HepG2 (cell line): ENCODE measurements at regions not wholly inside any gene's neighbourhood (a gene's known extent, or its start where the extent isn't known, plus 50 kb on each side); places are given as distances from the start of the nearest gene placed in this dataset.

Experiments
- ATAC-seq: fragments of 200-7000 bp; cut with Tn5 transposase; 3 replicates; pipeline ENCODE4 v1.9.1; 2020; ENCODE audit warnings: mild to moderate bottlenecking, moderate library complexity
- BruUV-seq: library from RNA; stranded (reverse); fragments of 400-500 nt; replicated peaks from 2 replicates; lab custom pipeline; 2021; lab: Mats Ljungman, UMichigan
- CTCF ChIA-PET: fragments of 300-600 bp; formaldehyde crosslinking; extraction: SDS; loops from one replicate; lab custom pipeline; 2021; ENCODE audit warnings: low total read pairs, inconsistent platforms, low intra/inter-chr PET ratio; lab: Yijun Ruan, JAX
- POLR2A ChIA-PET: fragments of 350-600 bp; sonication (Branson Sonifier 250); formaldehyde crosslinking; loops from one replicate; lab custom pipeline; 2020; ENCODE audit warnings: antibody characterized with exemption, inconsistent platforms; lab: Yijun Ruan, JAX
- DNase-seq: peaks from one replicate; pipeline ENCODE4 v3.0.0-alpha.2; 2015; ENCODE audit warnings: low spot score
- FAIRE-seq: peaks from 3 replicates; lab custom pipeline; 2011; peaks lifted over from hg19 to GRCh38; lab: Jason Lieb, UNC
- H2AFZ ChIP-seq: one replicate; pipeline ENCODE4 v1.6.1; 2011; ENCODE audit warnings: low read length, inconsistent platforms
- H3K27ac ChIP-seq: fragments of 300-600 bp; 3 replicates; pipeline ENCODE4 v1.8.0; 2011; ENCODE audit warnings: mixed run types, mild to moderate bottlenecking, mixed read lengths, low read length, inconsistent platforms; ENCODE audit not compliant: insufficient read depth; ENCODE audit errors: extremely low read length
- H3K27me3 ChIP-seq, 2 experiments: fragments of 200-600 bp in 1 of 2; 2 replicates in 1 of 2; 3 replicates in 1 of 2; pipeline versions ENCODE4 v1.6.0 to v1.8.0; 2011; ENCODE audit warnings: low read length in 2 of 2, mild to moderate bottlenecking in 2 of 2, moderate library complexity in 2 of 2, inconsistent platforms in 1 of 2; ENCODE audit not compliant: insufficient read depth in 2 of 2, control insufficient read depth in 1 of 2
- H3K36me3 ChIP-seq, 2 experiments: fragments of 200-600 bp in 1 of 2; replicated peaks in 1 of 2; 2 replicates in 1 of 2; 3 replicates in 1 of 2; pipeline versions ENCODE4 v1.5.1 to v1.8.0; 2011; ENCODE audit warnings: low read length in 2 of 2, inconsistent platforms in 1 of 2; ENCODE audit not compliant: insufficient read depth in 2 of 2, control insufficient read depth in 1 of 2
- H3K4me1 ChIP-seq: 2 replicates; pipeline ENCODE4 v1.5.1; 2012; ENCODE audit warnings: low read length, inconsistent platforms; ENCODE audit not compliant: insufficient read depth
- H3K4me2 ChIP-seq: 2 replicates; pipeline ENCODE4 v1.6.0; 2011; ENCODE audit warnings: low read depth, low read length, inconsistent platforms
- H3K4me3 ChIP-seq, 3 experiments: fragments of 200-600 bp in 1 of 3; sonication (generic), shearing (Covaris generic) in 1 of 3; replicated peaks in 1 of 3; 2 replicates each; pipeline ENCODE4 v1.5.1; 2011 to 2016; ENCODE audit warnings: low read length in 3 of 3, inconsistent platforms in 2 of 3, low read depth in 2 of 3, mild to moderate bottlenecking in 2 of 3, control low read depth in 1 of 3, mixed read lengths in 1 of 3; ENCODE audit not compliant: insufficient read depth in 1 of 3
- H3K79me2 ChIP-seq: one replicate; pipeline ENCODE4 v1.6.1; 2011; ENCODE audit warnings: low read length, inconsistent platforms; ENCODE audit not compliant: insufficient read depth
- H3K9ac ChIP-seq: 2 replicates; pipeline ENCODE4 v1.6.0; 2011; ENCODE audit warnings: mild to moderate bottlenecking, low read depth, low read length, inconsistent platforms; ENCODE audit not compliant: insufficient read depth
- H3K9me3 ChIP-seq: 2 replicates; pipeline ENCODE4 v1.5.1; 2012; ENCODE audit warnings: mild to moderate bottlenecking, low read length
- H4K20me1 ChIP-seq: 2 replicates; pipeline ENCODE4 v1.6.0; 2011; ENCODE audit warnings: inconsistent platforms, mild to moderate bottlenecking, low read length, moderate library complexity; ENCODE audit not compliant: insufficient read depth
- ATF7 ChIP-seq, 2 experiments: fragments of 450-650 bp in 1 of 2; sonication (generic) in 1 of 2; formaldehyde crosslinking in 1 of 2; IDR thresholded peaks; 2 replicates each; pipeline versions ENCODE4 v1.4.0 to v1.6.1; 2016 to 2020; ENCODE audit warnings: antibody characterized with exemption in 1 of 2, mild to moderate bottlenecking in 1 of 2, missing genetic modification reagents in 1 of 2
- FOXP1 ChIP-seq, 2 experiments: fragments of 450-650 bp in 1 of 2; IDR thresholded peaks; 2 replicates each; pipeline ENCODE4 v1.6.1; 2017 to 2018; ENCODE audit warnings: antibody characterized with exemption in 1 of 2
- NFE2L1 ChIP-seq: sonication (generic); formaldehyde crosslinking; IDR thresholded peaks from 2 replicates; pipeline ENCODE4 v1.4.0; 2020; ENCODE audit warnings: missing genetic modification reagents, mild to moderate bottlenecking, borderline replicate concordance
- PLSCR1 ChIP-seq: sonication (generic); formaldehyde crosslinking; IDR thresholded peaks from 2 replicates; pipeline ENCODE4 v1.5.0; 2020; ENCODE audit warnings: missing genetic modification reagents, mild to moderate bottlenecking, borderline replicate concordance
- SAFB2 ChIP-seq: sonication (generic); formaldehyde crosslinking; IDR thresholded peaks from 2 replicates; pipeline ENCODE4 v1.5.1; 2020; ENCODE audit warnings: missing genetic modification reagents, low read depth, mild to moderate bottlenecking, borderline replicate concordance
- ZBTB1 ChIP-seq: sonication (generic); formaldehyde crosslinking; IDR thresholded peaks from 2 replicates; pipeline ENCODE4 v1.4.0; 2020; ENCODE audit warnings: missing genetic modification reagents, borderline replicate concordance
- ZNF460 ChIP-seq: sonication (generic); formaldehyde crosslinking; IDR thresholded peaks from 2 replicates; pipeline ENCODE4 v1.5.1; 2020; ENCODE audit warnings: missing genetic modification reagents, mild to moderate bottlenecking, borderline replicate concordance
- WGBS: methylation state at CpG from one replicate; pipeline ENCODE4 v1.1.6; 2017; ENCODE audit warnings: low lambda C conversion rate; 5-methylcytosine and 5-hydroxymethylcytosine counted together
- in situ Hi-C: cut with HindIII; loops from 2 replicates; pipeline ENCODE4 v1.10.0; 2017; ENCODE audit warnings: low pct_unique_long_range_greater_than_20kb; ENCODE audit not compliant: extremely low pct_ligation_motif_present
- intact Hi-C: fragments of 100-400 bp; cut with micrococcal nuclease; formaldehyde crosslinking; loops from one replicate; pipeline ENCODE4 v1.10.0; 2022; ENCODE audit not compliant: unreplicated experiment

- TF ChIP-seq ZBTB1 (no peak), FOXP1 (IDR thresholded peaks at IDR 0.05) (no peak), FOXP1 (CRISPR knock-in tag; IDR thresholded peaks at IDR 0.05) (no peak), SAFB2 (CRISPR knock-in tag) (no peak), ZNF460 (CRISPR knock-in tag) (no peak)
Measured at GRCh38 chr6:55058682-55059081, 115.6 kb upstream of the HCRTR2 start (continued).

GRCh38 chr6:55064711-55065420 is 109.4 kb upstream of the HCRTR2 start:
- POLR2A ChIA-PET: no interaction called here
- no peak overlapping the region for H3K9ac ChIP-seq
- no peak overlapping the region for H3K4me3 ChIP-seq
- CTCF ChIA-PET: no interaction called here
- intact Hi-C loops (no loop called here), in situ Hi-C loops (loop anchor here (5.0 to 10.0 kb wide), 3 partner anchors 188 to 1080 kb away; no protein-coding TSS in a partner anchor)
- WGBS: 2% methylated on average over 3 of the region's 3 CpGs
- ATAC-seq (no peak), FAIRE-seq (no peak)
- 0 out of 2 replicates have a peak, but pooled peaks cover 4% of the 10 kb centered on the region for H3K9me3 ChIP-seq
- H2AFZ ChIP-seq: no peak overlapping the region
- no peaks in the 10 kb centered on the region for H3K36me3 ChIP-seq
- H3K4me2 ChIP-seq: no peak overlapping the region
- BruUV-seq: no TSS peak
- H3K4me1 ChIP-seq: no peaks in the 10 kb centered on the region
- peak; percentile 40 for TF ChIP-seq ATF7 (IDR thresholded peaks at IDR 0.05)
- TF ChIP-seq ATF7 (CRISPR knock-in tag; IDR thresholded peaks at IDR 0.05): no peak
- no peak for TF ChIP-seq NFE2L1
- TF ChIP-seq PLSCR1 (CRISPR knock-in tag): no peak
- TF ChIP-seq, all 625 proteins: peak for 1
- H3K27me3 ChIP-seq: no peaks in the 10 kb centered on the region
- DNase-seq: no peak
- no peaks in the 10 kb centered on the region for H4K20me1 ChIP-seq
- no peak overlapping the region for H3K27ac ChIP-seq
- H3K79me2 ChIP-seq: no peaks in the 10 kb centered on the region
